Stimulated activated CD4-positive, alpha-beta T cell treated with anti-CD3 and anti-CD28 coated beads, TNF-alpha, amount 100 ng/mL, for 1 hour (primary cell): ENCODE measurements at regions not wholly inside any gene's neighbourhood (a gene's known extent, or its start where the extent isn't known, plus 50 kb on each side); places are given as distances from the start of the nearest gene placed in this dataset.

Experiments
- DNase-seq, 3 donors: peaks; one replicate each; pipeline ENCODE4 v3.0.0-alpha.2; 2020; ENCODE audit warnings: low read depth in 3 of 3, low spot score in 1 of 3

DNA sequence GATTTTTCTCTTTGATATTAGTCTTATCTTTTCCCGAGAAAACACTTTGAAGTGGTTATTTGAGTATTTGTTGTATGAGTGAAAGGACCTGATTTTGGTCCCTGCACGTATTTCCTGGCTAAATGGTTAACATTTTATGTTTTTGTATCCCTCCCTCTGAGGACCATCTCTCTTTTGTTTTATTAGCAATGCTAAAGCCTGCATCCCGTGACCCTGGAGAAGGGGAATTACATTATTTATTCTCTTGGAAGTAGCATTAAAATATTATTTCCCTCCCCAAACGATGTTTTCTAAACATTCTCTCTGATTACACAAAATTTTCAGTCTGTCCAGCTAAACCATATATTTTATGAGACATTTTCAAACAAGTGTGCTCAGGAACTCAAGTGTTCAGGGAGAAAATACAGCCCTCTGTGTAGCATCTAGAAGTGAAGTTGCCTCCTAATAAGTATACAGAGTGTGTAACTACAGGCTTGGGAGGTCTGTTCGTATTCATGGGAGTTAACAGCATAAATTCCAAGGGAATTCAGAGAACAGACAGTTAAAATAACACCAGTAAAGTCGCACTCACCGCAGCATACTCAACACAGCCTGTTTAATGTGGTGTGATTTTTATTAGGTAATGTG, 163.8 kb upstream of the NPVF start:
- DNase-seq: no peak

DNA sequence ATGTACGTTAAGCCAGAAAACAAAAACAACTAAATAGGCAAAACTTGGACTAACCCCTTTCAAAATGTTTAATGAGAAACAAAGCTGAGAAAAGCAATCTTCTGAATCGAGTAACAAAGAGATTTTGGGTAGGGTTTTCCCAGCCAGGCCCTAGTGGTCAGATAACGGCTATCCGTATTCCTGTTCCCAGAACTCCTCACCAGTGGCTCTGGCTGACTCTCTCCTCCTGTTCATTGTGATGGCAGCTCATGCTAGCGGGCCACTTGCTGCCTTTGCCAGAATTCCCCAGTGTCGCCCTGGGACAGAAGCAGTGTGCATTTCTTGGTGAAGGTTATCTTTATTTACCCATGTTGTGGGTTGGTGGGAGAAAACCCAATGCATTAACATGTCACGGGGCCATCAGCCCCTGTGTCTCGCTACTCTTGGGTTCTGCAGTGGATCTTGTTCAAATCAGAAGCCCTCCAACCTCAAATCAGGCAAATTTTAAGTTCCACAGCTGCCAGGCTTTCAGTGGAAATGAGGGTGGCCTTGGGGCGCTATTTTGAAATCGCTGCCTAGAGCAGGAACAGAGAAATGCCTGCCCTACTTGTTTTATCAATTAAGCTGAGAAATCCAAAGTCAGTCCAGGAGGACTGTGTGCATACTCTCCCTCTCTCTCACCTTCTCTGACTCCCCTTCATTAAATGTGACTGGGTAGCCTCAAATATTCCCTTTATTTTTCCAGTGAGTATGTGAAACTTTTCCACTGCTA, 164.5 kb upstream of the NPVF start:
- DNase-seq: no peak

DNA sequence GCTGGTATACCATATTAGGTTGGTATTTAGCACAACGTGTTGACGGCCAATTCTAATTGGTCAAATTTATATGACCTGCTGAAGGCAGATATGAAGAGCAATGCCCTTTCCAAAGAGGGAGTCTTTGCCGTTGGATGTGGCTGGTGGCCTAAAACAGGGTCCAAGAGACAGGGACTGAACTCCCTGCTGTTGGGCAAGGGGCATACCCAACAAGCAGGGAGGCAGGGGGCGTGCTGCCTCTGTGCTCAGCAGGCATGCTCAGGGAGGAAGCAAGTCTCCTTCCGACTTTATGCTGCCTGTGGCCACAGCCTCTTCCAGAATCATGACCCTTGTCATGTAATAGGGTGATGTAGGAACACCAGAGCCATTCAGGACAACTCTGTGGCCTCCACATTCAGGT, 167.7 kb upstream of the NPVF start:
- DNase-seq: no peak

DNA sequence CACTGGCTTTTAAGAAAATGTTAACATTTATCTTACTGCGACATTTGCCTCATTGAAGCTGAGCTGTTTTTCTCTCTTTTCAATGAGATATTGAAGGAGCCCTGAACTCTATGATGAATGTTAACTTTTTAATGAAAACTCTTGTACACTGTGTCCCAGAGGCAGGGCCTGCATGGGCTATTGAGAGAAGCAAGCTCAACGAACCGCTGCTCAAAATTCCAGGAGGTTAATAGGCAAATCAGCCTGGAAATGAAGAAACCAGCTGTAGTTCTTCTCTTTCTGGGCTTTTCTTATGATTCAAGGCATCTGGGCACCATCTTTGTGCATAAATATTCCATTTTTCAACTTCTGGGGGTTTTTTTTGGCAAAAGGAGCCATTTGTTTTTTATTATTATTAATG, 168.4 kb upstream of the NPVF start:
- no peak for DNase-seq

DNA sequence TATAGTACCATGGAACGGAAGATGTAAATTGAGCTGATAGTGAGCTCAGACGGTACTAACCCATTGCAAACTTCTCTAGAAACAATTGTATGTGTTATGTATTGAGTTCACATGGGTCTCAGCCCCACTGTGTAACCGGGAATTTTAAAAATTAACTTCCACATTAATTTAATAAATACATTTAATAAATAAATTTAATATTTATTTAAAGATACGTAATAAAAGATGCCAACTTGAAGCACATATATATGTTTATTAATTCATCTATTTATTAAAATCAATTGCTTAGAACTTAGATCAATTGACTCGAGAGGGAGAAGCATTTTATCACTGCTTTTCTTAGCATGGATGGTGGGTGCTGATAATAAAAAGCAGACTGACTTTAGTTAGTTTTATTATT, 170.1 kb upstream of the NPVF start:
- no peak for DNase-seq

DNA sequence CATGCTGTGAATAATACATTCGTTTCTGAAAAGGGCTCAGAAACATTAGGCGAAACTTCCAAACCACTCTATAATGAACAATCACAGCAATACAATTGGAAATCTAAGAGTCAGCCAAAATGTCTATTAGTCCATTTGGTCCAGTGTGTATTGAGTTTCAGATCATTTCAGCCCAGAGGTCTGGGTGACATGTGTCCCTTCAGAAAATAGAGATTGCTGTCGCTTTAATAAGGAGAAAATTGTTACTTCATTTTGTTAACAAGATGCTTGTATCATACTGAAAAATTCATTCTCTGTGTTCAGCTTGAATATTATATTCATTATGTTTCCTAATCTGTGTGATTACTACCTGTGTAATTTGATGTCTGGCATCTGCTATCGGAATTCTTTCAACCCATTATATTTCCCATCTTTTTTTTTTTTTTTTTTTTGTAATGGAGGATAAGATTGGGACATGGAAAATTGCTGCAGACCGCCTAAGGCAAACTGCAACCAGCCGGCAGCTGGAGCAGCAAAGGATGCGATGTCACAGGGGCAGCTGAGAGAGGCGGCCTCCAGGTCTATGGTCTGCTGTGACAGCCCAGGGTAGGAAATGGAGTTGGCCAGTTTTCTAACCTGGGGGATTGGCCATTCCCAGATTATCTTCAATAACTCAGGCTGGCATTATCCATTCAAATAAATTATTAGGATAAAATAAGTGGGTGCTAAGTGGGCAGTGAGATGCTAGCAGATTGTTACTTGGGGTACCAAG, 170.9 kb upstream of the NPVF start:
- no peak for DNase-seq

DNA sequence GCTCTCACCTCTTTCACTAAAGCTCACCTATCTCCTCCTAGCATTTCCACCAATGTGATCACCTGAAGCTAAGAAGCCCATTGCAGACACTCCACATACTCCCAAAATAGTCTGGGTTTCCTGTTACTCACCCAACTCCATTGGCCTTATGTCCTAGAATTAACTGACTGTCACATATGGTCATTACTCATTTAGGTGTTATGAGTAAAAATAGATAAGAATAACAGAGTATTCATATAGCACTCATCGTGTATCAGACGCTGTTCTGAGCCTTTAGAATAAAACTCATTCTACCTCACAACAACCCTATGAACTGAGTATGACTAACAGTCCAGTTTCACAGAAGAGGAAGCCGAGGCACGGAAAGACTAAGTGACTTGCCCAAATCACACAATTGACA, 174.2 kb upstream of the NPVF start:
- DNase-seq: no peak

DNA sequence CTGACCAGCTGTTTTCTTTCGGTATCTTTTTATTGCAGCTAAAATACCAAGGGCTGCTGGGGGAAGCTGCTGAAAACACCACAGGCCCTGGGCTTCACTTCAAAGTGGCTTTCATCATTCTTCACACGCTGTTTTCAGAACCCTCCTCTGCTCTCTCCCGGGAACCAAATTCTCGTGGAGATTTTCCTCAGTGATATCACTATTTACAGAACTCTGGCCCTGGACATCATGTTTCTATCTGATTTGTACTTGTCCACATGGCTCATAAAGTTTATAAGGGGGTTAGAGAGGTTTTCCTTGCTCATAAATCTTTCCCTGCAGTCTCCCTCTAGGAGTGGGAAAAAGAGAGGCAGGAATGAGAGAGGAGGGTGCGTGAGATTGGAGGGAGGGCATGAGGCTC, 177.4 kb upstream of the NPVF start:
- DNase-seq: no peak

DNA sequence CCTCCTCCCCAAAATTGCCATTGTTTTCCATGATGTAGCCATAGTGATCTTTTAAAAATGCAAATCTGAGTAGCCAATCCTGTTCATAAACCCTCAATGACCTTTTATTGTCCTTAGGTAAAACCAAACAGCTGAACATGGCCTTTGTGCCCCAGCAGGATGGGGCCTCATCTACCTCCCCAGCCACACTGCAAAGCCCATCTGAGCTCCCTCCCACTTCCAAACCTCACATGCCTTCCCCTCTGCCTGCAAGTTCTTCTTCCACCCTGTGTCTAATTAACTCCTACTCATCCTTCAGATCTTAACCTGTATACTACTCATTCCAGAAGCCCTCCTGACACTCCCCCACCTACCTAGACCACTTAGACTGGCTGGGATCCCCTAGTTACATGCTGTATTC, 178.8 kb upstream of the NPVF start:
- no peak for DNase-seq

DNA sequence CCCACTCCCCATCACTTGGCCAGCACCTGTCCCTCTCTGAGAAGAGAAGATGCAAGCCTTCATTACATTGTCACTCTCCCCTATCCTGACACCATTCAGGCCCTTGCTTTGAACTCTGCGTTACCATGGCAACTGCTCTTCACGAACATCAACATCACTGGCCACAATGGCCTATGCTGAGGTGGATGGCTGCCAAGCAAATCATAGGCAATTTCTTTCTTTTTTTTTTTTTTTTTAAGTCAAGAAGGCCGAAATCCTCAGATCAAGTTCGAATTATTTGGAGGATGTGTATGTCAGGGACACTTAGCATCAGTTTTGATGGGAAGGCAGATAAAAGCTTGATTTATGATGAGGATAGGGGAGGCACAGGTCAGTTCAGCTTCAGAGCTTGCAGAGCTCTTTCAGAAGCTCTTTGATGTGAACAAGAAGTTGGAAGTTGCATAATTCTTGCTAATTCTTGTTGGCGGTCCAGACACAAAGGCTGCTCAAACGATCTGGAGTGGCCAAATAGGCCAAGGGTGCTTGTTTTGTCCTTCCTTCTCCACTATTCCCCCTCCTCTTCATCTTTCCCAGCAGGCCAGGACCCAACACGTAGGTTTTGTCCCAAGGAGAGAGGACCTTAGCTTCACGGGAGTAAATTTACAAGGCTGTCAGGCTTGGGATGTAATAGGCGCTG, 179.9 kb upstream of the NPVF start:
- no peak for DNase-seq

DNA sequence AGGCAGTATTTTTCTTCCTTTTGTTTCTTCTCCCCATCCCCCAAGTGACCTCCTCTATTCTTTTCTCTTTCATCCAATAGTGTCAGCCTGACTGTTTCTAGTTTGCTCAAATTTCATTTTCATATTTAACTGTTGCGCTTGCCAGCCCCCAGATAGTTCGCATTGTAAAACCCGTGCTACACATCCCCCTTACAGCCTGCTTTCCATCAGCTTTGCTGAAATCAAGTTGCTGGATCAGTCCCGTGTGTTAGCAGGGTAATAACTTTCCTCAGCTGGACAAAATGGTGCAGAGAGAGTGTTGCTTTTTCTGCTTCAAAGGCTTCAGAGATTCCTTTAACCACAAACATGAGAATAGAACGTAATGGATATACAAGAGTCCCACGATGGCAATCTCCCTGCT, 180.6 kb upstream of the NPVF start:
- no peak for DNase-seq

DNA sequence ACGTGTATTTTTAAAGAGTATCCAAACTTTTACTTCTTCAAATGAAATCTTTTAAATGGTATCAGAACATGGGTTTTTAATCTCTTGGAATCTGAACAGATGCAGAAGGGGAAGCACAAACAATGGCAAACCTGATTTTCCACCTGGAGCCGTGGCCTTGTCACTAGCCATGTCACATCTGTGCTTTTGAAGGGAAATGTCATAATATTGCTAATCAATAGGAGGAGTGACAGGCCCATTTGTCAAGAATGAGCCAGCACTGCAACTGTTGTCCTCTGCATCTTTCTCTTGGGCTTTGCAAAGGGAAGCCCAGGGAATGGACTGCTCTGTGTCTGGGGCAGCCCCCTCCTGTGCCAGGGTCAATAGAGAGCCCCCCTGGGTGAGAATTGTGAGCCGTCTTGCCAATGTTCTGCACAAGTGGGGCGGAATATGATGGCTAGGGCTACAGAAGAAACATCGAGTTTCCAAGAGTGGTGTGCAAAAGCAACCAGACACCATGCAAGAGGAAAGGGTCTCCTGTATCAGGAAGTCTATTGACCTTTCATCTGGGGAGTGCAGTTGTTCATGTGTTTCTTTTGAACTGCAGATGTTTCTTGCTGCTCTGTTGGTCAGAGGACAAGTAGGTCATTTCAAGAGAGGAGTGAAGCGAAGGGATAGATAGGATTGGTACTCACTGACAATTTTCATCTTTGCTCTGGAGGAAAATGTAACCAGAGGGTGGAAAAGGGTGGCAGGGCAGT, 181.8 kb upstream of the NPVF start:
- no peak for DNase-seq

DNA sequence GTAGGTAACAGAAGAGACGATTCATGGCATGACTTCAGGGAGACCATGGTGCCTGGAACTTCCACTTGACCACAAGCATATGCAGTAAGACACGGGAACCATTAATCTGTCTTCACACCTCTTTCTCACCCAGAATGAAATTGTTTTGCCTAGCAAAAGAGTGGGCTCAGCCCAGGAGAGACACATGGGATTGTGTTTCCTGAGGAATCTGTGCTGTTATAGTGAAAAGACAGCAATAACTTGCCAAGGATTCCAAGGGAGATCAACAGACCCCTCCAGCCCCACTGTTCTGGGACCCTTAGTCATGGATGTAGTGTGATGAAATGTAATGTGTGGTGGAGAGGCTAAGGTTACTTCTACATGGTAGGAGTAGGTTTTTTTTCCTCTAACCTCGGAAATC, 192.5 kb upstream of the NPVF start:
- DNase-seq: no peak

DNA sequence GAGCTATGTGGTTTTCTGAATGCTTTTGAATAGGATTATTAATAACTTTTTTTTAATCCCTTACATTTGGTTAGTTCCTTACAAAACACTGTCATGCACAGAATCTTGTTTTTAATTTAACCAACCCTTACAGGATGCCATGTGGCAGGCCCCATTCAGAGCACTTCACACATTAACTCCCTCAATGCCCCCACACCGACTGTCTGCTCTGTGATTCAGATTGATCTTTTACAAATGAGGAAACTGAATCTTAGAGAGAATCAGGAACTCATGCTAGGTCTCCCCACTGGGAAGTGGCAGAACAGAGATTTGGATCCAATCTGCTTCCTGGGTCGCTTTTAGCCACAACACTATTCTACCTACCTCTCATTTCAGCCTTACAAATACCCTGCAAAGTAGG, 195.8 kb upstream of the NPVF start:
- DNase-seq: no peak

DNA sequence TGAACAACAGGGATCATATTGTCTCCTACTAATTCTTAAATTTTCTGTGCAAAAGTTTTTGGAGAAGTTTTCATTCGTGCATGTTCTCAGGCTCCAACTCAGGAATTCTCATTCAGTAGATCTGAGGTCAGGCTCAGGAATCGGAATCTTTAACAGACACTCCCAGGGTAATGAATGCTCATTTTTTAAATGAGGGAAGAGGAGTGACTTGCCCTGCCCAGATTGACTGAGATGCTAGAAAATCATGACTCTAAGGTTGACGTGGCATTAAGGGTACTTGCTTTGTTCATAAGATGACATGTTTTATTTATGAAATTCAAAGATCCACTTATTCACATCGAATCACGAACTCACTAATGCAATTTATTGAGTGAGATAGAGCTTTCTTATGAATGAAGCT, 196.6 kb upstream of the NPVF start:
- DNase-seq: no peak

DNA sequence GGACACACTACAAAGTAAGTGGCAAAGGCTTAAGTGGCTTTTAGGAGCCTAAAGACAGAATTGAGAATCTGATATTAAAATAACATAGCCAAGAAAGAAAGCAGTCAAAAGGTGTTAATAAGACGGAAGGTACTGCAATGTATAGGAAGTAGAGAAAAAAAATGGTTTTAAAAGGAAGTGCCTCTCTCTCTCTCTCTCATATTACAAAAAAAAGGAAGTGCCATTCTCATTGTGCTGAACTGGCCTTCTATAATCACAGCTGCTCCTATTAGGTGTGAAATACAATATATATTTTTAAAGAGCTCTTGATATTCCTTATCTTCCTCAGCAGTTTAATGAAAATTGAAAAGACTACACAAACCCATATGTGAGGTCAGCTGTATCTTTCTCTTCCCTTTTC, 199.4 kb upstream of the NPVF start:
- DNase-seq: no peak

DNA sequence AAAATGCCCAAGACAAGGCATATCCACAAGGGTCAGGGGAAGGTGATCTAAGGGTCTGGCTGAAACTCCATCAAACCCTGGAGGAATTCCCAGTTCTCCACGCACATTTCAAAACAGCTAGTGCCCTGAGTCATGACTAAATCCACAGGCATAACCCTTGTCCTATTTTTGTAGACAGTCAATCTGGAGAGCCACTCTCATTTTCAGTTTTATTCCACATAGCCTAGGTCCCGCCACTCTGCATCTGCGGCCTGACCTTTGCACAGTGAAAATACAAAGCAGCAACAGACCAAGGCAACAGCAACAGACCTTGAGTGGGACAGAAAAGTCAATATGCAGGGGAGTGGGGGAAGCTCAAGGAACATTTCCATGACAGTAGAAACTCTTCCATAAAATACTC, 201.4 kb upstream of the NPVF start:
- DNase-seq: no peak

DNA sequence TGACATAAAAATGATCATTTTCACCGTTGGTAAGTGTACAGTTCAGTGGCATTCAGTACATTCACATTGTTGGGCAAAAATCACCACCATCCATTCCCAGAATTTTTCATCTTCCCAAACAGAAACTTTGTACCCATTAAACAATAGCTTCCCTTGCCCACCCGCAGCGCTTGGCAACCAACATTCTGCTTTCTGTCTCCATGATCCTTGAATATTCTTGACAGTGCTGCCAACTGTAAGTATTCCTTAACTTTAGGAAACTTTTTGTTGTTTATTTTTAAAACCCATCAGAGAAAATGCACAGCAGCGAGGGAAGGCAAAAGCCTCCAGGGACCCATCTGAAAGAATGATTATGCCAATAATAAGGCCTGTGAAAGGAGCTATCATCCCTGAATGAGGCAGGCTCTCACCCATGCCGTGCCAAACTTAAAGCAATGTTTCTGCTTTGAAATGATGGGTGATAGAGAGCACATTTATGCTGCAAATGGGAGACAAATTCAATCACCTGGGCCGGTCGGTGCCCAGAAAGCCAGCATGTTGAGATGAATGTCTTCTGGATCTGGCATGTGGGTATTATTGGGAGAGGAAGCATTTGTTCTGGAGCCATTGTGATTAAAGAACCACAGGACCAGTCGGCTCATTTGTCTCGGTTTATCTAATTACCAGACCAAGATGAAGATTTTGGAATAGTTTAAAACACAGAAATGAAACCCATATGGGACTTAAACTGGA, 202.1 kb upstream of the NPVF start:
- no peak for DNase-seq

DNA sequence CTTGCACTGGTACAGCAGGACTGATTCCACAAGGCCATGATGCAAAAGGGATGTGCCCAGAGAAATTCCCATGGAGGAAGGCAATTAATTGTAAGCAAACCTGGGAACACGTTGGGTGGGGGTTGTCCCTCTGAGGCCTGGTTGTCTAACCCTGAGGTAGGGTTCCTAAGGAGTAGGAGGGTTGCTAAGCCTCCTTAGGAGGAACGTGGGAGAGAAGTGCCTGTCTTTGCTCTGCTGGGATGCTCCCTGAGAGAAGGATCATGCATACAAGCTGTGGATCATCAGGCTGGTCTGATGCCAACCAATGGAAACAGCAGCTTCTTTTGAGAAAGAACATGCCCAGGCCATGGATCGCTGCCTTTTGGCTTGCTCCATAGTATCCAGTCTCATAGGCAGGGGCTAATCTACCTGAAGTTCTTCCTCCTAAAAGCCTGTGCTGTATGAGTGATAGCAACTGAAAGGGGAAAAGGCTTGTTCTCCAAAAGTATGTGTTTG, 203.7 kb upstream of the NPVF start:
- no peak for DNase-seq

DNA sequence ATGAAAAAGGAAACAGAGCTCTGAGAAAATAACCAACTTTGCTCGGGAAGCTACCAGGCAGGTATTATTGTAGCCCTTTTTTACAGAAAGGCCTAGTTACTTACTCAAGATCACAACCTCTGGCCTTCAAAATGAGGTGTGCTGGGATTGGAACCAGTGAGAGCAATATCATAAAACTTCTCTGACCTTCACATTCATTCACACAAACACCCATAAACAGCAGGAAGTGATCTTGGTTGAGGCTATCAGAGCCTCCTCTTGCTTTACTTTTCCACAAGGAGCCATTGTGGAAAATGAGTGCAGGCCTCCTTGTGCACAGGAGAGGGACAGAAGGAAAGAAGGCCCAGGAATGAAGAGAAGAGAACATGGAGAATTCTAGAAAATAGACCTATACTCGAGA, 204.5 kb upstream of the NPVF start:
- no peak for DNase-seq
